GM18520 (cell line): ENCODE measurements at regions not wholly inside any gene's neighbourhood (a gene's known extent, or its start where the extent isn't known, plus 50 kb on each side); places are given as distances from the start of the nearest gene placed in this dataset.

Source experiments
- ATAC-seq: cut with Tn5 transposase; IDR thresholded peaks from one replicate; pipeline ENCODE4 v1.9.1; 2021; ENCODE audit not compliant: unreplicated experiment

DNA sequence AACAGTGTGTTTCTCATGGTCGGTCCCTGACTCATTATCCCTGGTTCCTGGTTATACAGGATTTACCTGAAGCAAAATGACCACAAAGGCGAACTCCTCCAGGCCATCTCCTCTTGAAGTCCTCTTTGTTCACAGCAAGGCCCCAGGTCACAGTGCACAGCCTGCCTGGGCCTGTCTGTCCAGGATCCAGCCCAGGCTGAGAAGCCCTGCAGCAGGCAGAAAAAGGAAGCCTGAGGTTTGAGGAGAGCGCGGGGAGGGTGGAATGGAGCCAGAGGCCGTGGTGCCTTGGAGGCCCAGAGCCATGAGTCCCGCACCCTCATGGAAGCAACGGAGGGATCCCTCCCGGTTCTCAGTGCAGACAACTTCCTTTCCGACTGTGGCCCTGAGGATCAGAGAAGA is 136.8 kb upstream of the IRF2BP2 start:
- no peak for ATAC-seq

DNA sequence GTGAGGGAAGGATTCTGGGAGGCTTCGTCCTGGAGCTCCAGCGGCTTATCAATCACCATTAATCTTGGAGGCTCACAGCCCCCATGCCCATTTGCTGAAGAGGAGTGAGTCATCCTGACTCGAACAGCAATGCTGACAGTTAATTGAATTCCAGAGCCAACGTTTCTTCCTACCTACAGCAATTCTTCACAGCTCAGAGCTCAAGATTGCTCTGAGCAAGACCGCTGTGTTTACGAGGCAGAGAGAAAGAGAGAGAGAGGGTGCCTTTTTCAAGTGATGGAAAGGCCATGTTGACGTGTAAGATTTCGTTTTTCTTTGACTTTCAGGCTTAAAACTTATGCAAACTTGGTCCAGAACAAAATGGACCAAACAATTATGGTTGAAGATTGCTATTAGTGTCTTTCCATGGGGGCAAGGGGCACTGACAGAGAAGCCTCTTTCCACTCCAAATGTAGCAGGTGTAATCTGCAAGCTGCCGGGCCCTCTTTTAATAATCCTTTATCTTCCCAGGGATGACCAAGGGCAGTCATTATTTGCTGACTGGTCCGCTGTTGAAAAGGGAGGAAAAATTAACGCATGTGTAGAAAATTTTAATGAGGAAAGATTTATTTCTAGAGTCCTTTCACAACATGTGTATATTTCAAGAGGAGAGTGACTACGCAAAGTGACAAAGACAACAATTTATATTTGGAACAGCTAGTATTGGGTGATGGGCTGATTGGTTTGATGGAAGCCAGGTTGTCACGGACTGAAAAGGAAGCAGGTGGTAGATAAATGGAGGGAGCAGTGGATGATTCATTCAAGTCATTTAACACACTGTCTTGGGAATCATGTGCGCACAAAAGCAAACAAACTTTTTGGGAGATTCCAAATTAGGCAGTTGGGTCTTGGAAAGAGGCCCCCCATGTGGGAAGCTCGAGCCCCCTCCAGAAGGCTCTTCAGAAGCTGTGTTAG is 136.1 kb upstream of the IRF2BP2 start:
- no peak for ATAC-seq

DNA sequence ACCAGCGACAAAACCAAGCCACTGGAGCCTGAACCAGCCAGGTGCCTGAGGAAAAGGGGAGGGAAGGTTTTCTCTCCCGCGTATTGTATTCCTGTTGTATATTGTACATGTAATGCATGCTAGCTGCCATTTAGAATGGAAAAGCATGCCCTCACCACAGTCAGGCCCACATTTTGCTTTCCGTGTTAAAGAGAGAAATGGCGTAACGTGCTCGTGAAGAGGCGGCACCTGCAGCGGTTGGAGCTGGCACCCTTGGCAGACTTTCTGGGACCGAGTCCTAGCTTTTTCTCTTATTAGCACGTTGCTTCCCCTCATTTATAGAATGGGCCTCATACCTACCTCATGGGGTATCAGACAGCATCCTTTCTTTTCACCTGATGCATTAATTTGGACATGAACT is 135.3 kb upstream of the IRF2BP2 start:
- ATAC-seq: no peak

DNA sequence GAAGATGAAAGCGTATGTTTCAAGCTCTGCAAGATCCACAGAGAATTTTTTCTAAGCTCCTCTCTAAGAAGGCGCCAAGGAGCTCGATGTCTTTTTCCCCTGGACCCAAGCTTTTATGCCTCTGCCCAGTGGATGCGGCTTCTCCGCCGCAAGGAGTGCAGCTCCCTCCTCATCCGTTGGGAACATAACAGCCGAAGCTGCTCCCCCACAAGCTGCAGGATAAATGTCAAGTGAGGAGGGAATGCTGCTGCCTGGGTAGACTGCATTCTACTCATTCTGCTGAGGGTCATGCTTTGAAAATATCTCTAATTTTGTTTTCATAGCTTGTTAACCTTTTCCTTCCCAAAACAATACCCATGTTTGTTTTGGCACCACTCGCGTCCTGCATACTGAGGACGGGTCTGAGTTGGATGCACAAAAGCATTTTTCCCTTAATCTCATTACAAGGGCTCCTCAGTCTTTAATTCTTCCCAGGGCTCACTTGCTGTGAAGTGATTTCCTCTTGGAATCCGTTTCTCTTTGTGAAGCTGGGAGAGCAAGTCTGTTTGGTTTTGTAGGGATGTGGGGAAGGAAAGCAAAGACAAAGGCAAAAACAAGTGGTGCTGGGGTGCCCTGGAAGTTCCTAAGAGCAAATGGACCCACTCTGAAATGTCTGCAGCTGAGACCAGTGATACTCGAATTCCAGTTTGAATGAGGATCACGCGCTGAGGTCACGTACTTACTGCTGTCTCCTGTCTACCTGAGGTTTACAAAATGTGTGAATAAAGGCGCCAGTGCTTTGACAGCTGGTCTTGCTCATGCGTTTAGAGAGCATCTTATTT is 134.0 kb upstream of the IRF2BP2 start:
- no peak for ATAC-seq

DNA sequence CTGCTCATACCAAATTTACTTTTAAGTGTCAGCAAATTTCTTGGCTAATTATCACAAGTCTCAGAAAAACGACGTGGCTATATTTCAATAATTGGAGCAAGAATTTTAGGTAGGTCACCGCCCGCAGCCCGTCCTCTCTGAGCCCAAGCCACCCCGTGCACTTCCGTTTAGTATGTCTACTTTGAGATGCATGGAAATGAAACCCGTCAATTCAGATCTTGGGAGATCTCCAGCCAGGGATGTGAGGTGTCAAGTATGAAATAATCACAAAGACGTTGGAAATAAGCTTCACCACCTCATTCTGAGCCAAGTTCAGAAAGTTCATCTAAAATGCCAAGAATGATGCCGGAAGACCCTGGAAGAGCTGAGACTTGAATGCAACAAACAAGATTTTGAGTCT is 132.6 kb upstream of the IRF2BP2 start:
- no peak for ATAC-seq

DNA sequence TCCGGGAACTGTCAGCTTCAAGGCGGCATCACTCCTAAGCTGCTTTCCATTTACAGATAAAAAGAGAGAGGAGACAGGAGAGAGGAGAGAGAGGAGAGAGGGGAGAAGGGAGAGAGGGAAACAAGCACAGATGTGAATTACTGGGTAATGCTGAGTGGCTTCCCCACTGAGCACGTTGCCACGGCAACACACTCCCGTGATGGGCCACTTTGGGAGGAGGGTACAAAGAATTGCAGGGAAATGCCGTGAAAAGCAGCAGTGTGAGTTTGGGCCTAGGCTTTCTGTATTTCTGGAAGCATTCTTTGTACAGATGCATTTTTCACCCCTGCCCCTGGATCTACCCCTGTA is 128.0 kb upstream of the IRF2BP2 start:
- no peak for ATAC-seq

DNA sequence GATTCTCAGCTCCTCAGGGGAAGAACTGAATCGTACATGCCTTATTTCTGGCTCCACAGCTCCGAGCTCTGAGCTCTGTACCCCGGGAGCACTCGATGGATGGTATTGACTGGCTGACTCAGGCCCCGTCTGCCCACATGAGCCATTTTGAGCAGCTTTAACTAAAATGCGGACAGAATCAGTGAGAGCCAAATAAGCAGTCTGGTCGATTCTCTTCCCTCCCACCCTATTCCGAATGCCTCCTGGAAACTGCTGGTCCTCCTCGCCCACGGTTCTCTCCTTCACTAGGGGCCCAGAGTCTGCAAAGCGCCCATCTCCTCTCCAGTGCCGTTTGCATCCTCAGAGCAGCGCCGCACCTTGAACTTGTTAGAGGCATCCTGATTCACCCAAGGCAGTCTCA is 125.9 kb upstream of the IRF2BP2 start:
- no peak for ATAC-seq

DNA sequence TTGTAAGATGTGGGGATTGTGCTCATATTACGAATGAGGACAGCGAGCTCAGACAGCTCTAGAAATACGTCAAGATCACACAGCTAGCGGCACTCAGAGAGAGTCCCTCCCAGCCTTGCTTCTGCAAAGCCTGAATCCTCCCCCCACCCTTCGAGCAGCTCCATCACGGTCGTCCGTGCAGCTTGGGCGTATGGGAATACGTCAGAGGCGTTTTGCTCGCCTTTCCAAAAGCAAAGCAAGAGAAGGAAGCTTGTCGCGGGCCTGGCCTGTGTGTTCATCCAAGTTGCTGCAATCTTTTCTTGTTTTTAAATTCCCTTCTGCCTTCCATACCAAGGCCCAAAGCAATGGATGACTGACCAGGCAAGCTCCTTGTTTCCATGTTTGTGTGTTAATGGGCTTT is 125.5 kb upstream of the IRF2BP2 start:
- no peak for ATAC-seq

DNA sequence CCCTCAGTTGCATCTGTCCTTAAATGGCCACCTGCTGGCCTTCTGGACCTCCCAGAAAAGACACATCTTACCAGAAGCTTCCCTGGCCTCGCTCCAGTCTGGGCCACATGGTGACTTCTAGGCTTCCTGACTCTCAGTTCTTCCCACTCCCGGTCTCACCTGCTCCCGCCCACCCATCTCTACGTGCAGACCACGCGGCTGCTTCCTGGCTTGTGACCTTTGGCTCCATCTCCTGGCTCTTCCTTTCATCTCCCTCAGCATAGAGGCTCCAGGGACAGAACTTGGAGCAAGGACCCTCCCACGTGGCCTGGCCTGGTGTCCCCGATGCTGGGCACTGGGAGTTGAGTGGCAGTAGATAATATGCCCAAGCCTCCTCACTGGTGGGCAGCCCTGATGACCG is 124.9 kb upstream of the IRF2BP2 start:
- no peak for ATAC-seq

DNA sequence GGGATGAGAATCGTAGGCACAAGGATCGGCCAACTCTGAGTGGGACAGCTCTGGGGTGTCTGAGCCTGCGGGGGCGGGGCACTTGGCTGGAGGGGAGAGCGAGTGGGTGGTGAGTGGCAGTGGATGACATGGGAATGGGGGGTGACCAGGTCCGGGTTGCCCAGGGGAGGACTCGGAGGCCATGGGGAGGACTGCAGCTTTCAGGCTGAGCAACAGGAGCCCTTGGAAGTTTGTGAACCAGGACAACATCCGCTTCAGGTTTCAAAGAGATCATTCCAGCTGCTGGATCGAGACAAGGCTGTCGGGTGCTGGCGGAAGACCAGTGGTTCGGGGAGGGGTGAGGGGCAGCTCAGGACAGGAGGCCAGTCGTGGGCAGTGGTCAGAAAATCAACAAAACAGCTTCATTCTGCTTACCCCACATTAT is 124.4 kb upstream of the IRF2BP2 start:
- ATAC-seq: no peak

DNA sequence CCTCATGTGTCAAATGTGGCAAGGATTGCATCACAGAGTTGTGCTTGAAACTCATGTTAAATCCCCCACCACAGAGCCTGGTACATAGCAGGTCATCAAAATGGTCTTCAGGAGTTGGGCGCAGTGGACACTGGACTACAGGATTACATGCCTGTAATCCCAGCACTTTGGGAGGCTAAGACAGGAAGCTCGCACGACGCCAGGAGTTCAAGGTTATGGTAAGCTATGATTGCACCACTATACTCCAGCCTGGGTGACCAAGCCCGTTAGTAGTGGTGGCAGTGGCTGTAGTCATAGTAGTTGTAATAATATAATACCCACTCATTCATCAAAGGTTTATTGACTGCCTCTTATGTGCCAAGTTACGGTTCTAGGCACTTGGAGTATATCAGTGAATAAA is 123.4 kb upstream of the IRF2BP2 start:
- ATAC-seq: no peak

DNA sequence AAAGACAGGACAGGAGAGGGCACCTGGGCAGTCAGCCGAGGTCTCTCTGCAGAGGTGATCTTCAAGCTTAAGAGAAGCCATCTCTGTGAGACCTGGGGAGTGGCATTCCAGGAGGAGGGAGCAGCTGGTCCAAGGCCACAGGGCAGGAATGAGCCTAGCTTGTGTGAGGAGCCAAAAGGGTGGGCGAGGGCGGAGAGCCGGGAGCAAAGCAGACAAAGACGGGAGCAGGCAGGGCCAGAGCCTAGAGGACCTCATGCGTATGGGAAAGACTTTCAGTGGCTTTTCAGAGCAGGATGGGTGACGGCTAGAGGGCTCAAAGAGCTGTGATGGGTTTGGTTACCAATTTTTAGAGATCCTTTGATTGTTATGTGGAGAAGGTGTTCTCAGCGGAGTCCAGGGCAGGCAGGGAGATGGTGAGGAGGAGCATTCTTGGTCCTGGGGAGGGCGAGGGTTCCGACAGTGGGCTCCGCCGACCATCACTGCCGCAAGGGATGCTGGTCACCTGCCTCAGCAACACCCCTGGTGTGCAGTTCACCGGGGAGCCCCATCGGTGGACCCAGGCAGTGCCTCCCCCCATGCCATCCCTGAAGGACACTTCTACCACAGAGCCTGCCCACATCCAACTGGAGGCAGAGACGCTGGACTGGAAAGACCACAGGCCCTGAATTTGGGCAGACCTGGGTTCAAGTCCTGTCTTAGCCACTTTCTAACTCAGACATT is 122.9 kb upstream of the IRF2BP2 start:
- ATAC-seq: no peak

DNA sequence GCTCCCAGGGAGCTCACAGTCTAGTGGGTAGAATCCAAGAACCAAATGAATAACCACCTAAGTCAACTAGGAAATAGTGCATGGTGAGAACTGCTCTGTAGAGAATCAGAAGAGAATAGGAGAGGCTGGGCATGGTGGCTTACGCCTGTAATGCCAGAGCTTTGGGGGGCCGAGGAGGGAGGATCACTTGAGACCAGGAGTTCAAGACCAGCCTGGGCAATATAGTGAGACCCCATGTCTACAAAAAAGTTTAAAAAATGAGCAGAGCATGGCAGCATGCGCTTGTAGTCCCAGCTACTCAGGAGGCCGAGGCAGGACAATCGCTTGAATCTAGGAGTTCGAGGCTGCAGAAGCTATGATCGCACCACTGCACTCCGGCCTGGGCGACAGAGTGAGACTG is 122.3 kb upstream of the IRF2BP2 start:
- ATAC-seq: no peak

DNA sequence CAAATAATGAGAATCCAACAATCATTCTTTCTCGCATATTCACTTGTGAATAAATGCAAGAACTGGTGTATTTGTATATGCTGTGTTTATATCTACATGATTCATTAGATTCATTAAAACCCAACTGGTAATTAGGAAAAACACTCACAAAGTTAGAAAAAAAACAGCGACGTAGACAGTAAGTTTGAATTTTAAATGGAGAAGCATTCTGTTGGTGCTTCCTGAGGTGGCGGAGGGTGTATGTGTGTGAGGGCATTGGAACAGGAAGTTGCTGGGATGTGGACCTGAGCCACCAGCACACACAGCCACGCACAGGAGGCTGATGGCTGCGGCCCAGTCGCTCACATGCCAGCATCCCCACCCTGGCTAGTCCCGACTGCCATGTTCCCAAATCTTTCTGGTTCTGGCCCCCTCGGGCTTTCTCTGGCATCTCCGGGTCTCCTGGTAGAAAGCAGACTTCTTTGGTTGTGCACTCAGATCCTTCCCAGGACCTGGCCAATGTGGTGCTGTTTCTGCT is 121.6 kb upstream of the IRF2BP2 start:
- peak; percentile 13 for ATAC-seq

DNA sequence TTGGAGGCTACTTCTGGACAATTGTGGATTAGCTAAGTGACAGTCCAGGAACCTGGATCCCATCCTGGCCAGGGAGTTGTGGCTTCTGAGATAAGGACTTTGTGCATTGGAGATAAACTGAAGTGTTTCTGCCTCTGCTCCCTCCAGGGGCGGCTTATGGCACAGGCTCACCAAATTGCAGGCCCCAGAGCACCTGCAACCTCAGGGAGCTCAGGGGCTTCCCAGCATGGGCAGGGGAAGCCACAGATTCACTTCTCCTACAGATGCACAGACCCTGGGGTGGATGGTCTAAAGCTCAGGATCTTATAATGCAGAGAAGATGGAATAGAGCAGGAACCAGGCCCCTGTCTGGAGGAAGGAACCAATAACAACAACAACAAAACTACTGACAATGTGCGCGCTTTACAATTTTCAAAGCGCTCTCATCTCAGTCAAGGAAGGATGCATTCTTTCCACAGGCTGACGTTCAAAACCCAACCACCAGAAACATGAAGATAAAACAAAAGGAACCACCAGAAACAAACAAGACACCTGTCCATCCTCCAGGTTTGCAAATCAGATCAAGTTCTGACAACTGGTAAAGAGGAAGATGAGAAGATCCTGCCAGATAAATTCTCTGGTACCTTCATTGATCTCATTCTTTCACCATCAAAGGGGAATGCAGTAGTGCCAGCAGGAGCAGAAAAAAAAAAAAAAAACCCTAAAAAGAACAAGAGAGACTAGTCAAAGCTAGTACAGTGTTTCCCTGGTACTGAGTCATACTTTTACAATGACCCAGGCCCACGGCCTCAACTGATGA is 121.0 kb upstream of the IRF2BP2 start:
- peak; percentile 70 for ATAC-seq

DNA sequence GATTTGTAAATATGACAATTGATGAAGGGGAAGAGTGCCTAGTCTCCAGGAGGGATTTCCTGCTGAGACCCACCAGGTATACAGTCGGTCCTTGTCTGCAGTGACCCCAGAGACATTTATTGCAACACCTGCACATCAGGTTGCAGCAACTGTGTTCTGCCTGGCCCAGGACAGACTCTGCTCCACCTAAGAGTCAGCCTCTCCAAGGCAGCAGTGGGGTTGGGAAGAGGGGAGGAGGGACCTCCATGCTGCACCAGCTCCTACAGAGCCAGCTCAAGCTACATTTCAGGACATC is 120.4 kb upstream of the IRF2BP2 start:
- ATAC-seq: no peak

DNA sequence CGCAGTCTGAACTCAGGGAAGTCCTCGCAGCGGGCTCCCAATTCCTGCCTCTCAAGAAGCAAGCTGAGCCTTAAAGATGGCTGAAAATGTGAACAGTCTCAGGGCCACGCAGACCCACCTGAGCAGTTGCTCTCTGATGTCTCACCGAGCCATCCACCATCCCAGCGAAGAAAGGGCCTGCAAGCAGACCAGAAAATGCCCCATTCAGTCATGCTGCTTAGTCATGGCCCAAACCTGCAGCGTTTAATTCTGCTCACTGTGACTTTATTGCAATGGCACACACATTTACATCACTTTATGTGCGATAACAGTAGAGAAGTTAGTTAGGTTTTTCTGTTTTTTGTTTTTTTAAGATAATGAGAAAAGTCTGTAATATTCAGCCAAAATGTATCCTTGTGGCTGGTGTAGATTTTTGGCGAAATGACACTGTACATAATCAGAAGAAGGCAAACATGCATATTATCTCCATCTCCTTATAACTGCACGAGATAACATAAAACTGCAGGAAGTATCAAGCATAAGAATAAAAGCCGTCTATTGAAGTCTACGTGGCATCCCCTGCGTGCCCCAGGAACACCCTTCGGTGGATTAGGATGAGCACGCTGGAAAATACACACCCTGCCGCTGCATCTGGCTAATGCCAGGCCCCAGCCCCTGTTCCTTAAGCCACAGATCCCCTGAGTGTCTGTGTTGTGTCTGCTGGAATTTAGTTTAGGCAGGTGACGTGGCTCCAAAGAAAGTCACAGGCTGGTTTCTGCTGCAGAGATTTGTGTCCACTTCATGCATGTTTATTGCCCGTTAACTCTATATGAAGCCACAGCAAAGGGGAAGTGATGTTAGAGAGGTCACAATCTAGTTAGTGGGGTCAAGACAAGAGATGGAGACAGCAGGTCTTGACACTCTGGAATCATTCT is 119.8 kb upstream of the IRF2BP2 start:
- ATAC-seq: no peak

DNA sequence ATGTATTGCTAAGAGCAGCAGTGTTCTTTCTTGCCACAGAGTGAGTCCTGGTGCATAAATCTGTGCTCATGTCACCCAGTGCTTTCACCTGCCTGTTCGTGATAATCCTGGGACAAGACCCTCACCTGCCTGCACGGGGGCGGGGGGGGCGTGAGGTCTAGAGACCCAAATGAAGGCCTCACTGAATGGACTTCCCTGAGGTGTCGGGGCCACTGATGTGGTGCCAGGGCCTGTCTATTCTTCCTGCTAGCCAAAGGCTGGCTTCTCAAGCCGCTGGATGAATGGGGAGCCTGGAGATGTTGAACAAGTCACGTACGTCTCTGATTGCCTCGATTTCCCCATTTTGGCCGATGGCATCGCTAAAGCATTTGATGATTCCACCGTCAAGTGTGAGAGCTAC is 118.8 kb upstream of the IRF2BP2 start:
- ATAC-seq: no peak

DNA sequence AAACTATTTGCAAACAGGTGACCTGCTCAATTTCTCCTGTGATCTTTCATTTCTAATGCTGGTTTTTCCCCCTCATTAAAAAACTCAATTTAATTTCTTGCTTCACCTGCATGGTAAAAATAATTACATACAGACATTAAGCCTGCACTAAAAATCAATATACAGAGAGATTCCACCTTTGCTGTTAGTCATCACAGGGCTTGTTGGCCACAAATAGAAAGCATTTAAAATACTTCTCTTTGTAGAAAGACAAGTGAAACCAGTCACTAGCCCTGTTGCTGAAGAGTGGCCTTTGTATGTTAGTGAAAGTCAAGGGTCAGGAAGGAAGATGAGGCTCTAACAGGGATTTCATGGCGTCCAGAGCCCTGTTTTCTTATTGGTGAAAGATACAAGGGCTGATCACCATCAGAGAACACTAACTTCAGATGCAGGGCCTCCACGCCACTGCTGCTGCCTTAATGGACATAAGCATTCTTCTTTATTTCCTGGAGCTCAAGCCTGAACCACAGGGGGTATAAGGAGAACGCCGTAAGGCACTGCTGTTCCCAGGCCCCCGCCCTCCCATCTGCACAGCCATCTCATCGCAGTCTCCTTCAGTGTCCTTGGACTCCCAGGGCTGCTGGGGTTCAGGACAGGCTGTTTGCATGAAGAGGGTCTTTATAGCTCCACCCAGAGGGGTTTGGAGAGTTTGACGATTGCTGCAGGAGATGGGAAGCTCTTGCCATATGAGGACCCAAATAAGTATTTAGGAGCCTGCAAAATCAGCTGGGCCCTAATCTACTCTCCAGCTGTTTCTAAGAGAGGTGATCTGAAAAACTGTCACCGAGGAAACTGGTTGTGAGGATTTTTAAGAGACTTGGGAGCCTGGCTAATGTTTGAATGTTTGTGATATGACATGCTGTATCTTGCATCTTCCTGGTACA is 117.3 kb upstream of the IRF2BP2 start:
- no peak for ATAC-seq
